Stimulated activated naive B cell treated with anti-CD40 and anti-IgM and Interleukin-4, amounts not matched to agents 10 μg/mL and 1 μg/mL and 100 μg/mL, for 72 hours (primary cell): ENCODE measurements at regions not wholly inside any gene's neighbourhood (a gene's known extent, or its start where the extent isn't known, plus 50 kb on each side); places are given as distances from the start of the nearest gene placed in this dataset.

Experiments used
- ATAC-seq, 2 donors: fragments of 150-1000 bp; cut with Tn5 transposase; replicated peaks; 2 replicates each; pipeline ENCODE4 v1.10.0; 2021; ENCODE audit warnings: moderate library complexity in 1 of 2
- DNase-seq: peaks from one replicate; pipeline ENCODE4 v3.0.0; 2021
- H3K27ac Mint-ChIP-seq: one replicate; pipeline ENCODE4 v1.8.0; 2022; ENCODE audit warnings: mild to moderate bottlenecking, mixed read lengths
- H3K27me3 Mint-ChIP-seq, 2 donors: one replicate each; pipeline ENCODE4 v1.8.0; 2022; ENCODE audit warnings: mixed read lengths in 2 of 2
- H3K36me3 Mint-ChIP-seq, 2 donors: one replicate each; pipeline ENCODE4 v1.8.0; 2022; ENCODE audit warnings: mixed read lengths in 2 of 2, mild to moderate bottlenecking in 1 of 2
- H3K4me1 Mint-ChIP-seq, 2 donors: one replicate each; pipeline ENCODE4 v1.8.0; 2022; ENCODE audit warnings: mixed read lengths in 2 of 2, mild to moderate bottlenecking in 1 of 2
- H3K4me3 Mint-ChIP-seq, 2 donors: one replicate each; pipeline ENCODE4 v1.8.0; 2022; ENCODE audit warnings: mild to moderate bottlenecking in 2 of 2, mixed read lengths in 2 of 2, moderate library complexity in 1 of 2
- H3K9me3 Mint-ChIP-seq, 2 donors: one replicate each; pipeline ENCODE4 v1.8.0; 2022; ENCODE audit warnings: mixed read lengths in 2 of 2, mild to moderate bottlenecking in 1 of 2

- Mint-ChIP-seq H3K36me3 (no peaks in the 10 kb centered on the region), H3K4me3 (no peak overlapping the region), H3K9me3 (no peaks in the 10 kb centered on the region), H3K27me3 (peaks cover 8 to 10% of the 10 kb centered on the region in 2 donors), H3K4me1 (no peaks in the 10 kb centered on the region), H3K27ac (no peak overlapping the region)
- DNase-seq = no peak
- ATAC-seq = no peak
These were observed 158.6 kb downstream of the RPS12 start for GRCh38 chr6:132972971-132973370.

GRCh38 chr6:132973514-132973993 lies 159.2 kb downstream of the RPS12 start:
- H3K4me3 Mint-ChIP-seq = no peak overlapping the region
- H3K27ac Mint-ChIP-seq = no peak overlapping the region
- ATAC-seq = no peak
- DNase-seq = no peak
- no peaks in the 10 kb centered on the region for H3K36me3 Mint-ChIP-seq
- peaks cover 8 to 10% of the 10 kb centered on the region in 2 donors for H3K27me3 Mint-ChIP-seq
- no peaks in the 10 kb centered on the region for H3K9me3 Mint-ChIP-seq
- no peaks in the 10 kb centered on the region for H3K4me1 Mint-ChIP-seq

GRCh38 chr6:132974122-132974521 lies 159.8 kb downstream of the RPS12 start:
- Mint-ChIP-seq H3K4me1 (no peaks in the 10 kb centered on the region), H3K36me3 (no peaks in the 10 kb centered on the region), H3K4me3 (no peak overlapping the region), H3K27me3 (peaks cover 7 to 10% of the 10 kb centered on the region in 2 donors), H3K9me3 (no peaks in the 10 kb centered on the region), H3K27ac (no peak overlapping the region)
- ATAC-seq = no peak
- no peak for DNase-seq

- Mint-ChIP-seq H3K27me3 (peaks cover 0 to 6% of the 10 kb centered on the region in 2 donors), H3K9me3 (peaks cover 2 to 3% of the 10 kb centered on the region in 2 donors), H3K36me3 (no peaks in the 10 kb centered on the region), H3K4me1 (no peaks in the 10 kb centered on the region), H3K27ac (no peak overlapping the region), H3K4me3 (no peak overlapping the region)
- ATAC-seq (no peak), DNase-seq (no peak)
These were observed 163.0 kb downstream of the RPS12 start for GRCh38 chr6:132977413-132977812.

GRCh38 chr6:132978685-132979084 lies 164.3 kb downstream of the RPS12 start:
- H3K36me3 Mint-ChIP-seq = no peaks in the 10 kb centered on the region
- peaks cover 3 to 11% of the 10 kb centered on the region in 2 donors for H3K9me3 Mint-ChIP-seq
- no peak overlapping the region for H3K4me3 Mint-ChIP-seq
- H3K27ac Mint-ChIP-seq = no peak overlapping the region
- DNase-seq = no peak
- H3K4me1 Mint-ChIP-seq = no peaks in the 10 kb centered on the region
- peaks cover 0 to 10% of the 10 kb centered on the region in 2 donors for H3K27me3 Mint-ChIP-seq
- ATAC-seq = no peak

- peaks cover 0 to 2% of the 10 kb centered on the region in 2 donors for H3K9me3 Mint-ChIP-seq
- ATAC-seq = no peak
- no peak for DNase-seq
- peaks cover 0 to 22% of the 10 kb centered on the region in 2 donors for H3K27me3 Mint-ChIP-seq
- H3K27ac Mint-ChIP-seq = no peak overlapping the region
- H3K36me3 Mint-ChIP-seq = no peaks in the 10 kb centered on the region
- H3K4me3 Mint-ChIP-seq = no peak overlapping the region
- H3K4me1 Mint-ChIP-seq = no peaks in the 10 kb centered on the region
These were observed 179.4 kb downstream of the RPS12 start for GRCh38 chr6:132993738-132994137.

- Mint-ChIP-seq H3K27ac (no peak overlapping the region), H3K4me1 (no peaks in the 10 kb centered on the region)
These were observed 180.6 kb downstream of the RPS12 start for GRCh38 chr6:132995009-132995408.

GRCh38 chr6:132995432-132995831 lies 181.1 kb downstream of the RPS12 start:
- H3K36me3 Mint-ChIP-seq = no peaks in the 10 kb centered on the region
- H3K27ac Mint-ChIP-seq = no peak overlapping the region
- peaks cover 0 to 22% of the 10 kb centered on the region in 2 donors for H3K27me3 Mint-ChIP-seq
- ATAC-seq (no peak), DNase-seq (no peak)
- no peaks in the 10 kb centered on the region for H3K4me1 Mint-ChIP-seq
- H3K9me3 Mint-ChIP-seq = peaks cover 0 to 5% of the 10 kb centered on the region in 2 donors
- no peak overlapping the region for H3K4me3 Mint-ChIP-seq

More at GRCh38 chr6:132995009-132995408, 180.6 kb downstream of the RPS12 start:
- H3K9me3 Mint-ChIP-seq = peaks cover 0 to 4% of the 10 kb centered on the region in 2 donors
- H3K36me3 Mint-ChIP-seq = no peaks in the 10 kb centered on the region
- DNase-seq = no peak
- no peak overlapping the region for H3K4me3 Mint-ChIP-seq
- H3K27me3 Mint-ChIP-seq = peaks cover 0 to 23% of the 10 kb centered on the region in 2 donors
- no peak for ATAC-seq

GRCh38 chr6:132998418-132998817 lies 184.0 kb downstream of the RPS12 start:
- peaks cover 0 to 6% of the 10 kb centered on the region in 2 donors for H3K9me3 Mint-ChIP-seq
- H3K4me1 Mint-ChIP-seq = no peaks in the 10 kb centered on the region

GRCh38 chr6:133001040-133001565 lies 186.7 kb downstream of the RPS12 start:
- Mint-ChIP-seq H3K4me3 (no peak overlapping the region), H3K9me3 (peaks cover 0 to 6% of the 10 kb centered on the region in 2 donors), H3K27me3 (peaks cover 0 to 10% of the 10 kb centered on the region in 2 donors), H3K4me1 (no peaks in the 10 kb centered on the region), H3K36me3 (no peaks in the 10 kb centered on the region), H3K27ac (no peak overlapping the region)
- ATAC-seq = no peak
- no peak for DNase-seq

More at GRCh38 chr6:132998418-132998817, 184.0 kb downstream of the RPS12 start:
- ATAC-seq (no peak), DNase-seq (no peak)
- Mint-ChIP-seq H3K36me3 (no peaks in the 10 kb centered on the region), H3K27ac (no peak overlapping the region), H3K4me3 (no peak overlapping the region), H3K27me3 (peaks cover 0 to 17% of the 10 kb centered on the region in 2 donors)

- Mint-ChIP-seq H3K4me3 (no peak overlapping the region), H3K4me1 (no peaks in the 10 kb centered on the region), H3K27me3 (peaks cover 0 to 2% of the 10 kb centered on the region in 2 donors), H3K27ac (no peak overlapping the region), H3K36me3 (no peaks in the 10 kb centered on the region), H3K9me3 (peaks cover 0 to 3% of the 10 kb centered on the region in 2 donors)
- ATAC-seq (no peak), DNase-seq (no peak)
These were observed 190.0 kb downstream of the RPS12 start for GRCh38 chr6:133004304-133004884.

- H3K4me3 Mint-ChIP-seq = no peak overlapping the region
These were observed 198.4 kb downstream of the RPS12 start for GRCh38 chr6:133012774-133013173.

GRCh38 chr6:133016631-133017030 lies 202.3 kb downstream of the RPS12 start:
- H3K4me1 Mint-ChIP-seq = no peaks in the 10 kb centered on the region
- H3K4me3 Mint-ChIP-seq = no peak overlapping the region
- peaks cover 1 to 3% of the 10 kb centered on the region in 2 donors for H3K9me3 Mint-ChIP-seq
- H3K27ac Mint-ChIP-seq = no peak overlapping the region
- no peaks in the 10 kb centered on the region for H3K36me3 Mint-ChIP-seq
- H3K27me3 Mint-ChIP-seq = peaks cover 0 to 6% of the 10 kb centered on the region in 2 donors
- no peak for DNase-seq
- ATAC-seq = no peak

More at GRCh38 chr6:133012774-133013173, 198.4 kb downstream of the RPS12 start:
- no peaks in the 10 kb centered on the region for H3K9me3 Mint-ChIP-seq
- H3K4me1 Mint-ChIP-seq = no peaks in the 10 kb centered on the region
- DNase-seq (no peak), ATAC-seq (no peak)
- H3K36me3 Mint-ChIP-seq = no peaks in the 10 kb centered on the region
- no peak overlapping the region for H3K27ac Mint-ChIP-seq
- peaks cover 0 to 6% of the 10 kb centered on the region in 2 donors for H3K27me3 Mint-ChIP-seq

- H3K27me3 Mint-ChIP-seq = peaks cover 0 to 6% of the 10 kb centered on the region in 2 donors
- H3K9me3 Mint-ChIP-seq = peaks cover 1 to 3% of the 10 kb centered on the region in 2 donors
- ATAC-seq (no peak), DNase-seq (no peak)
- no peak overlapping the region for H3K27ac Mint-ChIP-seq
- no peak overlapping the region for H3K4me3 Mint-ChIP-seq
- H3K36me3 Mint-ChIP-seq = no peaks in the 10 kb centered on the region
- no peaks in the 10 kb centered on the region for H3K4me1 Mint-ChIP-seq
These were observed 203.2 kb downstream of the RPS12 start for GRCh38 chr6:133017581-133017980.

- H3K4me3 Mint-ChIP-seq = no peak overlapping the region
- H3K36me3 Mint-ChIP-seq = no peaks in the 10 kb centered on the region
- peaks cover 0 to 3% of the 10 kb centered on the region in 2 donors for H3K27me3 Mint-ChIP-seq
- H3K27ac Mint-ChIP-seq = no peak overlapping the region
- no peaks in the 10 kb centered on the region for H3K4me1 Mint-ChIP-seq
- no peaks in the 10 kb centered on the region for H3K9me3 Mint-ChIP-seq
- ATAC-seq (no peak), DNase-seq (no peak)
These were observed 212.3 kb downstream of the RPS12 start for GRCh38 chr6:133026705-133027104.
